Pancreas (tissue), 10 donors: ENCODE measurements at regions not wholly inside any gene's neighbourhood (a gene's known extent, or its start where the extent isn't known, plus 50 kb on each side); places are given as distances from the start of the nearest gene placed in this dataset.
"Not testable (repeated sequence)": the region's sequence is repeated elsewhere in the genome, so short reads cannot be mapped to it uniquely, and the experiment has no call there.

ENCODE experiments used
- ATAC-seq, 4 donors: fragments of 200-7000 bp; cut with Tn5 transposase; one replicate each; pipeline versions ENCODE4 v1.8.0 to v1.9.1; 2020; ENCODE audit warnings: mild to moderate bottlenecking in 4 of 4, moderate library complexity in 4 of 4
- DNase-seq, 6 donors: peaks; one replicate each; pipeline ENCODE4 v3.0.0-alpha.2; 2020
- FAIRE-seq: peaks from 2 replicates; lab custom pipeline; 2012; peaks lifted over from hg19 to GRCh38; lab: Jason Lieb, UNC
- H3K27ac ChIP-seq, 4 donors: fragments of 200-600 bp; sonication (generic); 1 replicate in 3 of 4; 2 replicates in 1 of 4; pipeline versions ENCODE4 v1.5.0 to v1.8.0; 2020
- H3K27me3 ChIP-seq, 4 donors: fragments of 200-600 bp; one replicate each; pipeline ENCODE4 v1.8.0; 2021
- H3K36me3 ChIP-seq, 3 donors: fragments of 200-600 bp; sonication (generic) in 1 of 3; one replicate each; pipeline versions ENCODE4 v1.5.0 to v1.8.0; 2020 to 2021
- H3K4me1 ChIP-seq, 3 donors: fragments of 200-600 bp; one replicate each; pipeline ENCODE4 v1.8.0; 2021
- H3K4me3 ChIP-seq, 4 donors: fragments of 200-600 bp; sonication (generic) in 2 of 4; one replicate each; pipeline versions ENCODE4 v1.5.0 to v1.8.0; 2020 to 2021
- H3K9me3 ChIP-seq, 4 donors: fragments of 200-600 bp; one replicate each; pipeline ENCODE4 v1.8.0; 2021
- WGBS, 2 donors: extraction: QIAGEN DNeasy Blood & Tissue Kit; methylation state at CpG; one replicate each; pipeline ENCODE4 v1.1.7; 2013; 5-methylcytosine and 5-hydroxymethylcytosine counted together
- intact Hi-C, 3 donors: fragments of 100-400 bp; cut with DNase I; formaldehyde crosslinking; loops; one replicate each; pipeline versions ENCODE4 v1.11.1 to v1.14.2; 2022
- TF ChIP-seq, protein P1 (sequence below), 4 donors: fragments of 200-600 bp; sonication (generic) in 3 of 4; IDR thresholded peaks; one replicate each; pipeline versions ENCODE4 v1.5.0 to v1.8.0; 2021; ENCODE audit warnings: antibody characterized with exemption in 4 of 4
- donor health status: healthy with polysubstance abuse.
- donor health status: DM: no; HTN: no; CAD: no; lungs with moderate emphysema.
- donor health status: DM: no; HTN: no; CAD: no.
- donor health status: control.
- donor health status: control.
- donor health status: Bipolar disorder and iron deficiency.
- donor health status: DM: yes; HTN: yes; CAD: no.
- donor health status: DM: no; HTN: no; CAD: no.
- donor health status: DM: no; HTN: no; CAD: no.
- donor health status: DM: yes; HTN: yes; CAD: no.

DNA sequence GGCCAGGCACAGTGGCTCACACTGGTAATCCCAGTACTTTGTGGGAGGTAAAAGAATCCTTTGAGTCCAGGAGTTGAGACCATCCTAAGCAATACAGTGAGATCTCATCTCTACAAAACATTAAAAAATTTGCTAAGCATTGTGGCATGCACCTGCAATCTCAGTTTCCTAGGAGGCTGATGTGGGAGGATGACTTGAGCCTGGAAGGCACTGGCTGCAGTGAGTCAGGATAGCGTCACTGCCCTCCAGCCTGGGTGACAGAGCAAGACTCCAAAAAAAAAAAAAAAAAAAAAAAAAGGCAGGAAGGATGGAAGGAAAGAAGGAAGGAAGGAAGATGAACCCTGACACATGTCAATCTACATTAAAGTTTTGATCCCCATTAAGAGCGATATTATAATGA, 1452.2 kb upstream of the ACO1 start:
- H3K27me3 ChIP-seq = no peaks in the 10 kb centered on the region
- intact Hi-C loops = no loop called here
- 78 to 81% methylated on average over 2 of the region's 2 CpGs for WGBS, 2 donors
- no peak for DNase-seq
- TF ChIP-seq, protein P1, sequence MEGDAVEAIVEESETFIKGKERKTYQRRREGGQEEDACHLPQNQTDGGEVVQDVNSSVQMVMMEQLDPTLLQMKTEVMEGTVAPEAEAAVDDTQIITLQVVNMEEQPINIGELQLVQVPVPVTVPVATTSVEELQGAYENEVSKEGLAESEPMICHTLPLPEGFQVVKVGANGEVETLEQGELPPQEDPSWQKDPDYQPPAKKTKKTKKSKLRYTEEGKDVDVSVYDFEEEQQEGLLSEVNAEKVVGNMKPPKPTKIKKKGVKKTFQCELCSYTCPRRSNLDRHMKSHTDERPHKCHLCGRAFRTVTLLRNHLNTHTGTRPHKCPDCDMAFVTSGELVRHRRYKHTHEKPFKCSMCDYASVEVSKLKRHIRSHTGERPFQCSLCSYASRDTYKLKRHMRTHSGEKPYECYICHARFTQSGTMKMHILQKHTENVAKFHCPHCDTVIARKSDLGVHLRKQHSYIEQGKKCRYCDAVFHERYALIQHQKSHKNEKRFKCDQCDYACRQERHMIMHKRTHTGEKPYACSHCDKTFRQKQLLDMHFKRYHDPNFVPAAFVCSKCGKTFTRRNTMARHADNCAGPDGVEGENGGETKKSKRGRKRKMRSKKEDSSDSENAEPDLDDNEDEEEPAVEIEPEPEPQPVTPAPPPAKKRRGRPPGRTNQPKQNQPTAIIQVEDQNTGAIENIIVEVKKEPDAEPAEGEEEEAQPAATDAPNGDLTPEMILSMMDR (IDR thresholded peaks at IDR 0.05) = no peak
- H3K9me3 ChIP-seq = no peaks in the 10 kb centered on the region
- H3K4me1 ChIP-seq = no peaks in the 10 kb centered on the region
- no peak overlapping the region for H3K27ac ChIP-seq
- no peaks in the 10 kb centered on the region for H3K36me3 ChIP-seq
- no peak for ATAC-seq
- no peak overlapping the region for H3K4me3 ChIP-seq
- no peak for FAIRE-seq

DNA sequence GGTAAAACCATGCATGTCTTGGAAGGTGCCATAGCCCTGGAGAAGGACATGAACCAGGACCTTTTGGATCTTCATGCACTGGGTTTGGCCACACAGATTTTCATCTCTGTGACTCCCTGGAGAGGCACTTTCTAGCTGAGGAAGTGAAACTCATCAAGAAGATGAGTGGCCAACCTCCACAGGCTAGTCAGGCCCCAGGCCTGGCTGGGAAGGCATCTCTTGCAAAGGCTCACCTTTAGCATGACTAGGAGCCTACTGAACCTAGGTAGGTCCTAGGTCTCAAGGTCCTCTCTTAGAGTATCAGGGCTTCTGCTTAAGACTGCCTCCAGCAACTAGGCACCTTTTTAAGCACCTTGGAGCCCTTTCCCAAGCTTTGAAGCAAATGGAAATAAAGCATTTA, 1448.7 kb upstream of the ACO1 start:
- ATAC-seq = no peak
- no peaks in the 10 kb centered on the region for H3K9me3 ChIP-seq
- TF ChIP-seq, protein P1 (IDR thresholded peaks at IDR 0.05) = no peak
- no peak overlapping the region for H3K27ac ChIP-seq
- no peaks in the 10 kb centered on the region for H3K36me3 ChIP-seq
- no peaks in the 10 kb centered on the region for H3K4me1 ChIP-seq
- intact Hi-C loops = no loop called here
- no peak overlapping the region for H3K4me3 ChIP-seq
- no peak for FAIRE-seq
- no peaks in the 10 kb centered on the region for H3K27me3 ChIP-seq
- no peak for DNase-seq

DNA sequence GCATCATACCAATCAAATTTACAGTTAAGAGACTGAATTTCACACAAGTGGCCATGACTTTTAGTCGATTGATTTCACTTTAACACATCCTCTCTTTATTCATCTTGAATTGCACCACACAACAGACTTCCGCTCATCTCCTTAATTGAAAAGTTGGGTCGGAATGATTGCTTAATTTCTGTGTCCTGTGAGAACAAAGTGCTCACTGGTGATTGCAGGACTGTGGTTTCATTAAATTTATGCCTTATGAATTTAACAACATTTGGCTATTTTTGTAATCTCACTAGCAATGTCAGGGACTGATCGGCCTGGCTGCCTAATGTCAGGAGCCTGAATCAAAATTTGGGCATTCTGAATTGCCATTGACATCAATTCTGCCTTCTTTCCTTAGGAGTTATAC, 1447.3 kb upstream of the ACO1 start:
- H3K27ac ChIP-seq = no peak overlapping the region
- no peak for DNase-seq
- H3K4me3 ChIP-seq = no peak overlapping the region
- intact Hi-C loops = no loop called here
- FAIRE-seq = no peak
- no peaks in the 10 kb centered on the region for H3K4me1 ChIP-seq
- H3K27me3 ChIP-seq = no peaks in the 10 kb centered on the region
- 74% methylated on average over 4 of the region's 4 CpGs for WGBS, 2 donors
- no peak for ATAC-seq
- H3K36me3 ChIP-seq = no peaks in the 10 kb centered on the region
- no peaks in the 10 kb centered on the region for H3K9me3 ChIP-seq
- TF ChIP-seq, protein P1 (IDR thresholded peaks at IDR 0.05) = no peak

DNA sequence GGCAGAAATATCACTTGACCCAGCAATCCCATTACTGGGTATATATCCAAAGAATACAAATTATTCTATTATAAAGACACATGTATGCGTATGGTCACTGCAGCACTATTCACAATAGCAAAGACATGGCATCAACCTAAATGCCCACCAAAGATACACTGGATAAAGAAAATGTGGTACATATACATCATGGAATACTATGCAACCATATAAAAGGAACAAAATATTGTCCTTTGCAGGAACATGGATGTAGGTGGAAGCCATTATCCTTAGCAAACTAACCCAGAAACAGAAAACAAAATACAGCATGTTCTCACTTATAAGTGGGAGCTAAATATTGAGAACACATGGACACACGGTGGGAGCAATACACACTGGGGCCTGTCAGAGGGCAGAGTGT, 1441.6 kb upstream of the ACO1 start:
- H3K36me3 ChIP-seq, H3K4me3 ChIP-seq, intact Hi-C loops, H3K4me1 ChIP-seq, DNase-seq, H3K9me3 ChIP-seq, H3K27ac ChIP-seq, H3K27me3 ChIP-seq, ATAC-seq, FAIRE-seq: not testable (repeated sequence)
- WGBS, 2 donors = 80 to 92% methylated on average over 2 of the region's 2 CpGs

DNA sequence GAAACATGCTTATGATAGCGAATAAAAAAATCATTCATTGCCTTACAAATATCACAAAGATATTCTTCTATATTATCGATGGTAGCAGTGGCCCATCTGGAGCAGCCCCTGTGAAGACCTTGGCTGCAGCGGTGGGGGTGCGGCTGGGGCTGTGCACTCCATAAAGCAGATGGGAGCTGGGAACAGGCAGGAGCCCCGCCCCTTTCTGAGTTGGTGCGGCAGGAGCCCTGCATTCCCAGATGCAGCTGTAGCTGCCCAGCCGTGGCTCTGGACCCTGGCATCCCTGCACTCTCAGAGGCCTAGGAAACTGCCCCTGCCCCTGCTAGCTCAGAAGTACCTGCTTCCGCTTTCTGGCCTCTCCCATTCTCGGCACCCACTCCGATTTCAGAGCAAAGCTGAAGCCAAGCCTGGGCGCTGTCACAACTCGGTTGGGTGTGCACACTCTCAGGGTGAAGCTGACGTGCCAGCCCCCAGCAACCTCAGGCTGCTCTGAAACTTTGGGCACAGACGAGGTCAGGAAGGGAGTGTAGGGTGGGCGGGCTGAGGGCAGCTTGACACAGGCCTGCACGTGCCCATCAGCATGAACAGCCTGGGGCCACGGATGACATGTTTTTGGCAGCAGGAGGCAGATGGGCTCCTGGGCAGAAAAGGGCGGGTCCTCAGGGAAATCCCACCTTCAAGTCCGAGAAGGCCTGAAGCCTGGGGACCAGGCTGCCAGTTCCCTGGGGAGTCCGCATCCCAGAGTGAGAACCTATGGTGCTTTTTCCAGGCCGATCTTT, 1440.8 kb upstream of the ACO1 start:
- intact Hi-C loops = no loop called here
- WGBS, 2 donors = 83 to 87% methylated on average over 21 of the region's 21 CpGs
- H3K27ac ChIP-seq = no peak overlapping the region
- peaks cover 0 to 7% (median 0%) of the 10 kb centered on the region in 4 donors for H3K27me3 ChIP-seq
- H3K4me3 ChIP-seq = no peak overlapping the region
- no peaks in the 10 kb centered on the region for H3K4me1 ChIP-seq
- H3K9me3 ChIP-seq = no peaks in the 10 kb centered on the region
- ATAC-seq = no peak
- TF ChIP-seq, protein P1 (IDR thresholded peaks at IDR 0.05) = no peak
- DNase-seq = peak in 2 of 6 donors; percentile 33 to 37
- no peaks in the 10 kb centered on the region for H3K36me3 ChIP-seq
- no peak for FAIRE-seq
